ENCODE measurements at regions not wholly inside any gene's neighbourhood (a gene's known extent, or its start where the extent isn't known, plus 50 kb on each side); places are given as distances from the start of the nearest gene placed in this dataset.
"Not testable (repeated sequence)": the region's sequence is repeated elsewhere in the genome, so short reads cannot be mapped to it uniquely, and the experiment has no call there.

DNA sequence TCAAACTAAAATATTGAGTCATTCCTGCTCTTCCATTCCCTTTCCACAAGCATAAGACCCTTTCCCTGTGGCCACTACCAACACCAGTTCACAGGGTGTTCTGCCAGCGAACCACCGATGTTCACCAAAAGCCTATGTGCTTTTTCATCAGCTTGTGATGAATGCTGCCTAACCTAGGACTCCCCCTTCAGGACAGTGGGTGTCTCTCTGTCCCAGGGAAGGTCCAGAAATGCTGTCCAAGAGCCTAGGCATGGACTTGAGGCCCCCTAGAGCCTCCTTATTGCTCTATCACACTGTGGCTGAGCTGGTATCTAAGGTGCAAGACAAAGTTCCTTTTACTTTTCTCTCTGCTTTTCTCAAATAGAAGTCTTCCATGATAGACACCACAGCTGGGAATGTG is 1015.6 kb downstream of the PCDH19 start:
- no peak for FAIRE-seq

DNA sequence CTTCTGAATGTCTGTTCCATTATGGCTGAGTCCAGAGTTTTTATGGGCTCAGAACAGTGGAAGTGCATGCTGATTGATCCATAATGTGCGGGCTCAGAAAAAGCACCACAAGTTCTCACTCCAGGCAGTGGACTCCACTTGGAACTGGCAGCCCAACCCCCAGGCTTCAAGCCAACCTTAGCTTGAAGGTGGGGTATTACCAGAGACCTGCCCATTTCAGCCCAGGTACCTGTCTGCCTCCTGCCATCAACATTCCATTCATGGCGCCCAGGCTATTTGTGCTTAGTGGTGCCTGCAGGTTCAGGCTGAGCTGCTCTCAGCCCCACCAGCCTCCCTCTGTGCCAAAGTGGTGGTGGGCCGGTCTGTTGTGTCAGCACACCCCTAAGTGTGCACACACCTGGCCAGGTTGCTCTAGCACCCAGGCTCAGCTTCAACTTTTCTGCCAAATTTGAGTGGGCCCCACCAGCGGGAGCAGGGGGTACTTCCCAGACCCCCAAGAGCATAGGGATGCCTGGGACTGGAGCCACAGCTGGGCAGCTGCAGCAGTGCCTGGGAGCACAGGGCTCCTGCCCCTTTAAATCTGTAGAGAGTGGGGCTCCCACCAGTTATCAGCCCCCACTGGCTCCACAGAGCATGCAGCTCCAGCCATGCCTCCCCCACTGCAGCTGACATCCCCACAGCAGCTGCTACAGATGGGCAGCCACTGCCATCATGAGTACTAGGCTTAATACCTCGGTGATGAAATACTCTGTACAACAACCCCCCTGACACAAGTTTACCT is 1025.3 kb downstream of the PCDH19 start:
- no peak for FAIRE-seq

DNA sequence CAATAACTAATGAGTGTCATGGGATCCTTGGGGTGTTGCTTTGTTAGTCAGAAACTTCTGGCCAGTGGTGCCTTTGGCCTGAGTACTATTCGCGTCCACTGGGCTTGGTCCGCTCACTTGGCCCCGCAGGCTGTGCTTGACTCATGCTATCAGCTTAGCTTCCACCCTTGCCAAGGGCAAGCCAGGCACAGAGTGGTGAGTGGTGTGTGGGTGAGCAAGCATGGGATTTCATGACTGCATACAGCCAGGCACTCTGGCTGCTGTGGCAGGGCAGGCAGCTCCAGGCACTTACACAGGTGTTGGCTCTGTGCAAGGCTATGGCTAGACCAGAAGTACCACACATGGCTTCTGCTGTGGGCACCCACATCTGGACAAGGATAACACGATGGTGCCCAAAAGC is 1026.3 kb downstream of the PCDH19 start:
- FAIRE-seq: no peak

DNA sequence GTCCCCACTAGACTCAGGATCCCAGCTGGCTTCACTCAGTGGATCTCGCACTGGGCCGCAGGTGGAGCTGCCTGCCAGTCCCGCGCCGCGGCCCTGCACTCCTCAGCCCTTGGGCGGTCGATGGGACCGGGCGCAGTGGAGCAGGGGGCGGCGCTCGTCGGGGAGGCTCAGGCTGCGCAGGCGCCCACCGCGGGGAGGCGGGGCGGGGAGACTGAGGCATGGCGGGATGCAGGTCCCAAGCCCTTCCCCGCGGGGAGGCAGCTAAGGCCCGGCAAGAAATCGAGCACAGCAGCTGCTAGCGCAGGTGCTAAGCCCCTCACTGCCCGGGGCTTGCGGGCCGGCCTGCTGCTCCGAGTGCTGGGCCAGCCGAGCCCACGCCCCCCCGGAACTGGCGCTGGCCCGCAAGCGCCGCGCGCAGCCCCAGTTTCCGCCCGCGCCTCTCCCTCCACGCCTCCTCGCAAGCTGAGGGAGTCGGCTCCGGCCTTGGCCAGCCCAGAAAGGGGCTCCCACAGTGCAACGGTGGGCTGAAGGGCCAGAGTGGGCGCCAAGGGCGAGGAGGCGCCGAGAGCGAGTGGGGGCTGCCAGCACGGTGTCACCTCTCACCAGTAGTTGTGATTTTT is 1038.0 kb downstream of the PCDH19 start:
- no peak for FAIRE-seq

DNA sequence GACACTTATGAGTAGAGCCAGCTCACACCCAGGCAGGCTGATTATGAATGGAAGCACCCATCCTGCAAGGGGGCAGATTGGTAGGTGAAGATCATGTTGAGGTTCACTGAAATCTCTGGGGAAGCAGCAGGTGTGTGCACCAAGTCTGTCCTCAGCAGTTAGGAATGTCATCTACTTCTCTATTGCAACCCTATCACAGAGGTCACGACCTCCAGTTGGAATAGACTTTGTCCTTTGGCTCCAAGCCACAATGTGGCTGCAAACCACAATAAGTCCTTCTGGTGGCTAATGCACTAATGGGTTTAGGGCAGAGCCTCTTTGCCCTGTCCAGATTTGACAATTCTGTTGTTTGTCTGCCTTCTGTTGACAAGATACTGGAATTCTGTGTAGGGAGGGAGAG is 1056.7 kb downstream of the PCDH19 start:
- FAIRE-seq: no peak

DNA sequence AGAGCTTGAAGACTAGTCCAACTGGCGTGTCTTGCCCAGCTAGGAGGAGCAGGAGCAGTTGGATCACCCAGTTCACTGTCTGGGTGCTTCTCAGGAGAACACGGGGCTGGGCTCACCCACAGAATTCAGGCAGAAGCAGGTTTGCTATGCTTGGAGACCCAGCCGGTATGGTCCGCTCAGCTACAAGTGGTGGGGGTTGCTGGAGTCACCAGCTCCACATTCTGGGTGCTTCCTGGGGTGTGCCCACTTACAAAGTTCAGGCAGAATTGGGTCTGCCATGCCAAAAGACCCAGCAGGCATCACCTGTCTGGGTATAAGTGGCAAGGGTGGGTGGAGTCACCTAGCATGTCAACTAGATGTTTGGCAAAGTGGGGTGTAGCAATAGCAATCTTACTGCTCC is 1061.8 kb downstream of the PCDH19 start:
- no peak for FAIRE-seq

DNA sequence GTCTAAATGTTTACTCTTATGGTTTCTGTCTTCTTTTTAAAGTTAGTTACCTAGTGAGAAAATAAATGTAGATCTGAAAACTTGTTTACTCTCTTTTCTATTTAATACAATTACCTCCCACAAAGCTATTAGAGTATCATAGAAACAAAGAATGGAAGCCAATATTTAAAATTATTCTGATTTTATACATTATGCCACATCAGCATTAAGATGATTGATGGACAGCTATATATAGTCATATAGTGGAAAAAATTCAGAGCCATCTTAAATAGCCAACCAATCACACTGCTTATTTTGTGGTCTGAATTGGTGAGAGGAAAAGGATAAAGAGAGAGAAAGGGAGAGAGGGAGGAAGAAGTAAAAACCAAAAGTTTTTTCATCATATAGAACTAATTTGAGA is 1101.8 kb downstream of the PCDH19 start:
- FAIRE-seq: no peak

DNA sequence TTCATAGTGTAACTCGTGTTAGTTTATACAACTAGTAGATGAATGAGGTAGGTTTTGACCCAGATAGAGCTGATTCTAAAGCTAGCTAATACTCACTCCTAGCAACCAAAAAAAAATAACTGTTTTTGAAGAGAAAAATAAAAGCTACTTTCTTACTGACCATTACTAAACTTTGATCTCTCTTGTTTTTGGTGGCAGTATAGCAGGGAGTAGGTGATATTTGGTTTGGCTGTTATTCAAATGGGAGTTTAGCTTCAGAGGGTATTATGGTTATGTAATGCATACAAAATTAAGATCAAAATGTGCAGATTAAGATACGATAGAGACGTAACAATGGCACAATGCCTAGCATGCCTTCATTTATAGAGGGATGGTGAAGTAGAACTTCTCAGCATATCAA is 1104.5 kb downstream of the PCDH19 start:
- FAIRE-seq: no peak

DNA sequence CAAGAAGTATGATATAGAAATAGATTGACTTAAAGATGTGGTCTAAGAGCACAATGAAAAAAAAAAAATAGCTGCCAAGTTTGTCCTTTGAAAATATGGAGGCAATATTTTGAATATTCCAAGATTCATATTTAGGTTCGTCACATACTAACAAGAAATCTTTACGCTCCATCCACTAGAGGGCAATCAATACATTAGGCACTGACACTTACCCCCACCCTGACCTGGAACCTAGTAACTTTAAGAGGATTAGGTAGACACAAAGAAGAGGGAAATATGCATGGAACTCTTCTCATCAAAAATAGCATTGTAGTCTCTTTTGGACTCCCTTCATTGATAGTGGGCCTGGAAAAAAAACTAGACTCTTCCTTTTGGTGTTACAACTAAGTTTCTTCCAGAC is 1108.1 kb downstream of the PCDH19 start:
- FAIRE-seq: no peak

DNA sequence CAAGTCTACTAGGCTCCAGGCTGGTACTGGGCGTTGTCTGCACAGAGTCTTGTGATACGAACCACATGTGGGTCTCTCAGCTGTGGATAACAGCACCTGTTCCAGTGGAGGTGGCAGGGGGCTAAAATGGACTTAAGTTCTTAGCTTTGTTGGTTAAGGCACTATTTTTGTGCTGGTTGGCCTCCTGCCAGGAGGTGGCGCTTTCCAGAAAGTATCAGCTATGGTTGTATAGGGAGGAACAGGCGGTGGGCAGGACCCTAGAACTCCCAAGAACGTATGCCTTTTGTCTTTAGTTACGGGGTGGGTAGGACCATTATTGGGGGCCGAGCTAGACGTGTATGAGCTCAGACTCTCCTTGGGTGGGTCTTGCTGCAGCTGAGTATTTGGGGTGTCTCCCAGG is 1138.4 kb downstream of the PCDH19 start:
- no peak for FAIRE-seq

DNA sequence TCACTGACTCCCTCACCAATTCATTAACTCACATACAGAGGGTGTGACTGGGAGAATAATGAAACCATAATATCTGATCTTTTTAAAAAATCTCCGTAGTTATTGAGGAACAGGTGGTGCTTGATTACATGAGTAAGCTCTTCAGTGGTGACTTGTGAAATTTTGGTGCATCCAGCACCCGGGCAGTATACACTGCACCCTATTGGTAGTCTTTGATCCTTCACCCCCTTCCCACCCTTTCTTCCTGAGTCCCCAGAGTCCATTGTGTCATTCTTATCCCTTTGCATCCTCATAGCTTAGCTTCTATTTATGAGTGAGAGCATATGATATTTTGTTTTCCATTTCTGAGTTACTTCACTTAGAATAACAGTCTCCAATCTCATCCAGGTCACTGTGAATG is 1143.8 kb downstream of the PCDH19 start:
- FAIRE-seq: no peak

DNA sequence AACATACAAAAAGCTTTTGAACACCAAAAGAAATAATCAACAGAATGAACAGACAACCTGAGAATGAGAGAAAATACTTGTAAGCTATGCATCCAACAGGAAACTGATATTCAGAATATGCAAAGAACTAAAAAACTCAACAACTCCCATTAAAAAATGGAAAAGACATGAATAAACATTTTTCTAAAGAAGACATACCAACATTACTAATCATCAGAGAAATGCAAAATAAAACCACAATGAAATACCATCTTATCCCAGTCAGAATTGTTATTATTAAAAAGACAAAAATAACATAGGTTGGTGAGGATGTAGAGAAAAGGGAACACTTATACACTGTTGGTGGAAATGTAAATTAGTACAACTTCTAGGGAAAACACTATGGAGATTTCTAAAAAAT is 1161.9 kb downstream of the PCDH19 start:
- peak; percentile 29 for FAIRE-seq

DNA sequence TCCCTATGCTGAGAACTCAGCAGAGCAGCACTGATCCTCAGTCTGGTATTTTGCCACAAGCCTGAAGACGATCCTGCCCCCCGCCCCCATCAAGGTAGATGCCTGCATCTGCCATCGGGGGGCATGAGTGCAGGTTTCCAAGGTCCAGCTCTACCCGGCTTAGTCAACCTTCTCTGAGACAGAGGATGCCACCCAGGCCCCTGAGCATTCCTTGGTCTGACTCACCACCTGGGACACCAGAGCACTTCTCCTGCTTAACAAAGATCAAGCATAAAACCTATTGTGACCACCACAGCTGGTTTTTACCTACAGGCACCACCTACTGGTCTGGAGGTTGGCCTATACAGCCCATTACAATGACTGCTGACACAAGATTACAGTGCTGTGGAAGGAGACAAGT is 1168.1 kb downstream of the PCDH19 start:
- no peak for FAIRE-seq

DNA sequence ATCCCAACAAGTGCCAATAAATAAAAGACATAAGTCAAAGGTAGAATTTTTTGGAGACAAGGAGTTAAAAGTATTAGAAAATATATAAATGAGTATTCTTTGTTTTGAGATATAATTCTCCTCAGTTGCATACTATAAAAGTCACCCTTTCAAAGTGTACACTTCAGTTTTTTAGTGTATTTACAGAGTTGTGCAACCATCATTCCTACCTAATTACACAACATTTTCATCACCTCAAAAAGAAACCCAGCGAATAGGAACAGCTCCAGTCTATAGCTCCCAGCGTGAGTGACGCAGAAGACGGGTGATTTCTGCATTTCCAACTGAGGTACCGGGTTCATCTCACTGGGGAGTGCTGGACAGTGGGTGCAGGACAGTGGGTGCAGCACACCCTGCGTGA is 1175.7 kb downstream of the PCDH19 start:
- FAIRE-seq: not testable (repeated sequence)

DNA sequence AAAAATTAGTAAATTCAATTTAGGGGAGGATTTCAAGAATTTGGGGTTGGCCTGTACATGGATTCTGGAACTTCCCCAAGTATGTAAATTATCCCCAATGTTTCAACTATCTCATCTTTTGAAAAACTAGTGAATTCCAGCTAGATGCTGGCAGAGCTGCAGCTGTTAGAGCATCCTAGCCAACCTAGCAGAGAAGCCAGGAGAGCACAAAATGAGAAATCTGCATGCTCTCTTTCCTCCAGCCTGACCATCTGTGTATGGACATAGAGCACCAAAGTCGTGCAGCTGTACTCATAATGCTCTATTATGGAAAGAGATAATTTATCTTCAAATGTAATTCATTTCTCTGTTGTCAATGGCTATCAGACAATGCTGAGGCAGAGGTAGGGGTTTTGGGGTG is 1217.7 kb downstream of the PCDH19 start:
- no peak for FAIRE-seq

DNA sequence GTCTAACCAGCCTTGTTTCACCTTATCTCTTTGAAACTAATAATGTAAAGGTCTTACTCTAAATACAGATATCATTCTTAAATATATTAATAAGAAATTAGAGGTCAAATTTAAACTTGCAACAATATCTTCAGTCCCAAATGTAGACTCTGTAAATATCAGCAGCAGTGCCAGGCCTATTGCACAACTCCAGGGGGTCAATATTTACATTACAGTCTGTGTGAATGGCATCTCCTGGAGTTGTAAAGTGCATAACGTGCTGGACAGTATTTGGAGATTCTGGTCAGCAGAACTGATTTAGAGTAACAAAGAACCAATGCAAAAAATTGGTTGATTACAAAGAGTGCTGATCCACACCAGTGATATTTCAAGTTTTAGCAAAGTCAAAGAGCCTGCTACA is 1225.9 kb downstream of the PCDH19 start:
- no peak for FAIRE-seq

DNA sequence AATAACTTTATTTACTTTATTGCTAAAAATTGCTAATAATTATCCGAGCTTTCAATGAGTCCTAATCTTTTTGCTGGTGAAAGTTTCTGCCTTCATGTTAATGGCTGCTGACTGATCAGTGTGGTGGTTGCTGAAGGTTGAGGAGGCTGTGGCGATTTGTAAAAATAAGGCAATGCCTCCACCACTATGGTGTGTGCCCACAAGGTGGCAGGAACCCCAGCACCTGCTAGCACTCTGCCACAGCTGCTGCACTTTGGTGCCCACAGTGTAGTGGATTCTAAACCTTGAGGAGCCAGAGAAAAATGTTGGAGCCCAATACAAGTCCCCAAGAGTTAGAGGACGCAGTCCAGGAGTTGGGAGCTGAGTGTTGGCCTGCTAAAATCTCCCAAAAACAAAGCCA is 1237.1 kb downstream of the PCDH19 start:
- no peak for FAIRE-seq

DNA sequence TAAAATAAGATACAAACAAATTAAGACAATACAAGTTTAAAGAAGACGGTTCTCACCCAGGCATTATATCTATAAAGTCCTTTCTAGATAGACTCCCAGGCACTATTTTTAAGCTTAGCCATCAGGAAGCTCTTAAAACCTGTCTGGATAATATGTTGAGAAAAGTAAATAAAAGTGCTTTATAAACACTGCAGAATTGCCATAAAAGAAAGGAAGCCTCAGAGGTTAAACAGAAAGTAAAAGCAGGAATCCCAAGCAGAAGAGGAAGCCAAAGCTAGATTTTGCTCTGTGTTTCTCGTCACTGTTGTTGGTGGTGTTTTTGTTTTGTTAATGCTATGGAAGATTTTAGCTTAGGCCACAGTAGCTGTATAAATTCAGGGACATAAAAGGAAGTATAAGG is 1267.3 kb downstream of the PCDH19 start:
- FAIRE-seq: no peak

DNA sequence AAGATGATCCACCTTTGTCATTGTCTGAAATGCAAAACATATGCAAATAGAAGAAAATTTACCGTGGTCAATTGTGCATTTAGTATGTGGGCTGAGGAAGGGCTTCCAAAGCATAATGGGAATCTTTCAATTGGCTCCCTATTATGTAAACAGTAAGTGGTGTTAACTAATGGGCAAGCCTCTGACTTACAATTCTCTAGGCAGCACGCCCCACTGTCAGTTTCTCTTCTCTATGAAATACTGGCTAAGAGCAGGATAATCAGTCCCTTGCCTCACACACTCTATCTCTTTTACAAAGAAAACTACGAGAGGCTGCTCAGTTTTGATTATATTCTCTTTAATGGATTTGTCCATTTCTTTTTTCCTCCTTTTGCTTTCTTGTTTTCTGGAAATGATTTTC is 1272.6 kb downstream of the PCDH19 start:
- no peak for FAIRE-seq

DNA sequence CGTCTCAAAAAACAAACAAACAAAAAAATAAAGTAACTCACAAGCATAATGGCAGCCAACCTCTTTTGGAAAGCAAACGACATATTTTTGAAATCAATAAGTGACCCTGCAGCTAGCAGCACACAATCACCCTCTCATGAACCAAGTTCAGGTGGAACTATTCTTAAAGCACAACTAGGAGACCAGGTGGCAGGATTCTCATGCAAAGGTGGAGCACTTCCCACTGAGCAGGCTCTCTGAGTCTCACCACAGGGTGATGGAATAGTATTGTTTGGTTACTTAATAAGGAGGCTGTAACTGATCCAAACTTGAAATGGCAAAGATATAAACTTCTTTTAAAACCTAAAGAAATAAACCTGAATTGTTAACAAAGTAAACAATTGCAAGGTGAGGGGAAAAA is 1293.1 kb downstream of the PCDH19 start:
- FAIRE-seq: no peak

DNA sequence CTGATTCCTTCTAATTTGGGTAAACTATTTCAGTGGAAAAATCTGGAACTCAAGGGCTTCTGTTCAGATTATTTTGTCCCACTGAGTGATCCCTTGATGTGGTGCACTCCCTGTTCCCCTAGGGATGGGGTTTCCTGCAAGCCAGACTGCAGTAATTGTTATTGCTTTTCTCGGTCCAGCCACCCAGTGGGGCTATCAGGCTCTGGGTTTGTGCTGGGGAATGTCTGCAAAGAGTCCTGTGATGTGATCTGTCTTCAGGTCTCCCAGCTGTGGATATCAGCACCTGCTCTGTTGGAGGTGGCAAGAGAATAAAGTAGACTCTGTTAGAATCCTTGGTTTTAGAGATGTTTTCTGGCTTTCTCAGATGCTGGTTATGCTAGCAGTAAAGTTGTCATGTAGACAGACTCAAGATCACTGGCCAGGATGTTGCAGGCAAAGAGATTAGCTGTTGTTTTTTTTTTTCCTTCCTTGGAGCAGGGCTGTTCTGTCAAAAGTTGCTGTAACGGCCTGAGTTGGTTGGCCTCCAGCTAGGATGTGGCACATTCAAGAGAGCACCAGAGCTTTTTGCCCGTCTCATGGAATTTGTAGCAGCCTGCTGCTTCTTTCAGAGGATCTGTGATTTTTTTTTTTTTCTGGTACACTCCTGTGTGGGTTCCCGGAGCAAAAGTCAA is 1314.0 kb downstream of the PCDH19 start:
- no peak for FAIRE-seq

DNA sequence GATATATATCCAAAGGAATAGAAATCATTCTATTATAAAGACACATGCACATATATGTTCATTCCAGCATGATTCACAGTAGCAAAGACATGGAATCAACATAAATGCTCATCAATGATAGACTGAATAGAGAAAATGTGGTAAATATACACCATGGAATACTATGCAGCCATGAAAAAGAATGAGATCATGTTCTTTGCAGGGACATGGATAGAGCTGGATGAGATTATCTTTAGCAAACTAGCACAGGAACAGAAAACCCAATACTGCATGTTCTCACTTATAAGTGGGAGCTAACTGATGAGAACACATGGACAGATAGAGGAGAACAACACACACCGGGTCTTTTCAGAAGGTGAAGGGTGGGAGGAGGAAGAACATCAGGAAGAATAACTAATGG is 1318.6 kb downstream of the PCDH19 start:
- FAIRE-seq: no peak

DNA sequence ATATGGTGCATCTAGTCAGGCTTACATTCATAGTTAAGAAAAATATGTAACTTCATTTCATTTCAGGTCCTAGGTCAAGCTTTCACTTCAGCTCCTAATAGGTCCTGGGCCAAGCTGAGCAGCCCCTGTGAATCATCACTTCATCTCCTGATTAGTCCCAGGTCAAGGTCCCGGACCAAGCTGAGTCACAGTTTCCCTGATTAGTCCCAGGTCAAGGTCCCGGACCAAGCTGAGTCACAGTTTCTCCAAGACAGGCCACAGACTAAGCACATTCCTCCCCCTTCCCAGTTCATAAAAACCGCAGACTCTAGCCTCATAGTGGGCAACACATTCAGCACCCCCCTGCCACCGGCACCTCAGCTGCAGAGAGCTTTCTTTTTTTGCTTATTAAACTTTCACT is 1331.8 kb downstream of the PCDH19 start:
- FAIRE-seq: no peak

DNA sequence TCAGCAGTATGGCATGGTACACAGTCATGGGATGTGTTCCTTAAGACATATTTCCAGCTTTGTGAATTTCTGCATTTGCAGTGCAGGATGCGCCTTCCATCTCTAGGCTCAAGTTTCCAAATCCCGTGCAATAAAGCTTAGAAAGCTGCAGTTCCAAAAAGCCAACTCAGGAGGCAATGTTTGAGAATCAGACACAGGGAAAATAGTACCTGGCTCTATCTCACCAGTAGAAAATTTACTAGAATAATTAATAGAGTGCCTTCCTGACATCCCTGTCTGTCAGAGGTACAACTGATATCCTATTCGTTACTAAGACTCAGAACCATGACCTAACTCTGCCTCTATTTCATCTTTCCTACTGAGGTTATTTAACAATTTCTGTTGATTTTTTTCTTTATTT is 1333.0 kb downstream of the PCDH19 start:
- FAIRE-seq: no peak
